KMS-11 (cell line): ENCODE measurements at regions not wholly inside any gene's neighbourhood (a gene's known extent, or its start where the extent isn't known, plus 50 kb on each side); places are given as distances from the start of the nearest gene placed in this dataset.

Experiments
- H2AFZ ChIP-seq: fragments of 200-600 bp; sonication (generic); 2 replicates; pipeline ENCODE4 v1.6.1; 2016; ENCODE audit warnings: antibody characterized with exemption, mixed run types, low read depth
- H3K27ac ChIP-seq: fragments of 200-600 bp; sonication (generic); 2 replicates; pipeline ENCODE4 v1.6.1; 2016; ENCODE audit warnings: mild to moderate bottlenecking, mixed run types
- H3K27me3 ChIP-seq: fragments of 200-600 bp; sonication (generic); 2 replicates; pipeline ENCODE4 v1.6.1; 2017; ENCODE audit warnings: mild to moderate bottlenecking, low read depth, mixed run types, moderate library complexity; ENCODE audit not compliant: insufficient read depth
- H3K36me3 ChIP-seq: fragments of 200-600 bp; sonication (generic); 2 replicates; pipeline ENCODE4 v1.6.1; 2017; ENCODE audit warnings: mild to moderate bottlenecking, mixed run types; ENCODE audit not compliant: insufficient read depth
- H3K4me1 ChIP-seq: fragments of 200-600 bp; sonication (generic); 2 replicates; pipeline ENCODE4 v1.6.1; 2016; ENCODE audit warnings: mild to moderate bottlenecking, low read depth, mixed run types; ENCODE audit not compliant: poor library complexity, severe bottlenecking
- H3K4me2 ChIP-seq: fragments of 200-600 bp; sonication (generic); 2 replicates; pipeline ENCODE4 v1.7.0; 2016; ENCODE audit warnings: mild to moderate bottlenecking, mixed run types
- H3K4me3 ChIP-seq: fragments of 200-600 bp; sonication (generic); IDR thresholded peaks from 2 replicates; pipeline ENCODE4 v1.6.1; 2017; ENCODE audit warnings: low read depth, low read length, mixed read lengths; ENCODE audit not compliant: insufficient read depth
- H3K79me2 ChIP-seq: fragments of 200-600 bp; sonication (generic); 2 replicates; pipeline ENCODE4 v1.6.1; 2016; ENCODE audit warnings: low read depth, mixed run types; ENCODE audit not compliant: insufficient read depth
- H3K9ac ChIP-seq: fragments of 200-600 bp; sonication (generic); 2 replicates; pipeline ENCODE4 v1.6.1; 2016; ENCODE audit warnings: mild to moderate bottlenecking, mixed run types
- H4K20me1 ChIP-seq: fragments of 200-600 bp; sonication (generic); 2 replicates; pipeline ENCODE4 v1.6.1; 2016; ENCODE audit warnings: mild to moderate bottlenecking, mixed run types; ENCODE audit not compliant: insufficient read depth
- TF ChIP-seq, protein P1 (sequence below): fragments of 200-600 bp; sonication (generic); conservative IDR thresholded peaks from 2 replicates; pipeline ENCODE4 v1.6.1; 2017; ENCODE audit warnings: low read depth, mild to moderate bottlenecking, antibody characterized with exemption, low read length, moderate library complexity, mixed read lengths

DNA sequence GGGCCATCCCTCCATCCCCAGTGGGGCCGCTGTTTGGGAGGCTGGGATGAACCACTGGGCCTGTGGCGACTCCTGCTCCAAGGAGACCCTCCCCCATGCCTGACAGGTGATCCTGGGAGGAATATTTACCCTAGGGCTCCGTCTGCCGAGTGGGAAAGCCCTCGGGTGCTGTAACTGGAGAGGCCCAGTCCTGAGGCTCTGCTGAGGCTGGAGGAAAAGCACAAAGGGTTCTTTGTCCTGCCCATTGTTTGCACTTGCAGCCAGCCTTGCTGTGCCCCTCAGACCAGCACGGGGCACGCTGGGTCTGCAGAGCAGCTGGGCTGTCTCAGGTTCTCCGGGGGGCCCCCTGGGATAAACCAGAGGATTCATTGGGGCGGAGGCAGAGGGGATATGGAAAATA lies 321.1 kb downstream of the MN1 start:
- Histone ChIP-seq H2AFZ (no peak overlapping the region), H3K27me3 (peaks cover 25% of the 10 kb centered on the region; the same call in 1 of the 2 replicates), H3K79me2 (no peaks in the 10 kb centered on the region), H3K36me3 (no peaks in the 10 kb centered on the region), H3K27ac (no peak overlapping the region), H4K20me1 (no peaks in the 10 kb centered on the region), H3K9ac (no peak overlapping the region), H3K4me1 (no peaks in the 10 kb centered on the region), H3K4me3 (no peak overlapping the region), H3K4me2 (no peak overlapping the region)
- TF ChIP-seq, protein P1, sequence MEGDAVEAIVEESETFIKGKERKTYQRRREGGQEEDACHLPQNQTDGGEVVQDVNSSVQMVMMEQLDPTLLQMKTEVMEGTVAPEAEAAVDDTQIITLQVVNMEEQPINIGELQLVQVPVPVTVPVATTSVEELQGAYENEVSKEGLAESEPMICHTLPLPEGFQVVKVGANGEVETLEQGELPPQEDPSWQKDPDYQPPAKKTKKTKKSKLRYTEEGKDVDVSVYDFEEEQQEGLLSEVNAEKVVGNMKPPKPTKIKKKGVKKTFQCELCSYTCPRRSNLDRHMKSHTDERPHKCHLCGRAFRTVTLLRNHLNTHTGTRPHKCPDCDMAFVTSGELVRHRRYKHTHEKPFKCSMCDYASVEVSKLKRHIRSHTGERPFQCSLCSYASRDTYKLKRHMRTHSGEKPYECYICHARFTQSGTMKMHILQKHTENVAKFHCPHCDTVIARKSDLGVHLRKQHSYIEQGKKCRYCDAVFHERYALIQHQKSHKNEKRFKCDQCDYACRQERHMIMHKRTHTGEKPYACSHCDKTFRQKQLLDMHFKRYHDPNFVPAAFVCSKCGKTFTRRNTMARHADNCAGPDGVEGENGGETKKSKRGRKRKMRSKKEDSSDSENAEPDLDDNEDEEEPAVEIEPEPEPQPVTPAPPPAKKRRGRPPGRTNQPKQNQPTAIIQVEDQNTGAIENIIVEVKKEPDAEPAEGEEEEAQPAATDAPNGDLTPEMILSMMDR, result no peak

DNA sequence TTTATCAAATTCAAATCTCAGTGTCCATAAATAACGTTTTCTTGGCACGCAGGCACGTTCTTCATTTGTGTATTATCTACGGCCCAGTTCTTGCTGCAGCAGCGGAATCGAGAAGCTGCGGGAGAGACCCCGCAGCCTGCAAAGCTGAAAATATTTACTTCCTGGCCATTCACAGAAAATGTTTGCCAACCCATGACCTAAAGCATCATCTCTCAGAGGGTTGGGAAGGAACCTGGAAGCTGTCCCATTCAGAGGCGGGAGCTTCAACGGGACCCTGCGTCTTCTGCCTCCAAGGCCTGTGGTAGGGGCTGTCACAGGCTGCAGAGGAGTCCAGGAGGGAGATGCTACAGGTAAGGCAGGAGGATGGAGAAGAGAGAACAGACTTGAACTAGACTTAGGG lies 319.2 kb downstream of the MN1 start:
- Histone ChIP-seq H3K4me2 (no peak overlapping the region), H3K4me3 (no peak overlapping the region), H3K9ac (no peak overlapping the region), H3K27ac (no peak overlapping the region), H4K20me1 (no peaks in the 10 kb centered on the region), H3K36me3 (no peaks in the 10 kb centered on the region), H3K27me3 (peaks cover 19% of the 10 kb centered on the region; the same call in 1 of the 2 replicates), H3K79me2 (no peaks in the 10 kb centered on the region), H3K4me1 (no peaks in the 10 kb centered on the region), H2AFZ (no peak overlapping the region)
- TF ChIP-seq, protein P1, result no peak

DNA sequence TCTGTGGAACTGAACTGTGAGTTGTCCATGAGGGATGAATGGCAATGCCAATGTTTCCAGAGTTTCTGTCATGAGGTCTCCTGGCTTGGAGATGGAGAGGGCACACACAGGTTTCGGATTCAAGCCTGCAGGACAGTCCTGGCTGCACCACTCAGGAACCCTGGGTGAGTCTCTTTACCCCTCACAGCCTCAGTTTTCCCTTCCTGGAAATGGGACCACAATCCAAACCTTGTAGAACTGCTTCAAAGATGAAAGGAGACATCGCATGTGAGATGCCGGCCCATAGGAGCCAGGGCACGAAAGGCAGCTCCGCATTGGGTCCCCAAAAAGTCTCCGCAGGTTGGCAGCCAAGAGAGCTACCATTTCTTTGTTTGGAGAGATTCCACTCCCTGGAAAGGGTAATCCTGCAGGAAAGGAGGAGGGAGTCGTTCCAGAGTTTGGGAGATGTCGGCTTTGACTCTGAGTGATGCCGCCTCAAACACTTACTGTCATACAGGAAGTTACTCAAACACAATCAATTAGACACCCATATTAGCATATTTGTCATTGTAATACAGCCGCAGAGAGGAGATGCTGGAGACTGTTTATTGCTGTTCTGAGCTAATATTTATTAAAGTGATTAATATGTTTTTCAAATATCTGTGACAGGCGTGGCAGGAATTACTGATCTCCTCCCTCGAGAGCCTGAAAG lies 318.3 kb downstream of the MN1 start:
- Histone ChIP-seq H3K9ac (no peak overlapping the region), H3K27ac (no peak overlapping the region), H4K20me1 (no peaks in the 10 kb centered on the region), H3K4me3 (no peak overlapping the region), H2AFZ (no peak overlapping the region), H3K4me1 (no peaks in the 10 kb centered on the region), H3K27me3 (peaks cover 19% of the 10 kb centered on the region; the same call in 1 of the 2 replicates), H3K36me3 (no peaks in the 10 kb centered on the region), H3K79me2 (no peaks in the 10 kb centered on the region), H3K4me2 (no peak overlapping the region)
- TF ChIP-seq, protein P1, result no peak

DNA sequence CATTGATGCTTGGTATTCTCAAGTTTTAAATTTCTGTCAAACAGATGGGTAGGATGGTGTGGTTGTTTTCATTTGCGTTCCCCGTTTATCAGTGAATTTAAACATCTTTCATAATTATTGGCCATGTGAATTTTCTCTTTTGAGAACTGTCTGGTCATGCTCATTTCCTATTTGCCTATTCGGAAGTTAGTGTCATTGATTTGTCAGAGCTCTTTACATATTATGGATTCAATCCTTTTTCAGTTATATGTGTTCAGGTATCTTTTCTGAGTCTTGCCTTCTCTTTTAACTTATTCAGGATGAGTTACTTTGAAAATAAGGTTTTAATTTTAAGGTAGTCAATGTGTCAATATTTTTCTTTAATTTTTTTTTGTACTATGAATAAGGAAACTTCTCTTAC lies 315.7 kb downstream of the MN1 start:
- H3K27me3 ChIP-seq, result peaks cover 11% of the 10 kb centered on the region; the same call in 1 of the 2 replicates
- H3K4me2 ChIP-seq, result no peak overlapping the region
- no peak overlapping the region for H3K27ac ChIP-seq
- TF ChIP-seq, protein P1, result no peak
- no peaks in the 10 kb centered on the region for H3K79me2 ChIP-seq
- H2AFZ ChIP-seq, result no peak overlapping the region
- no peaks in the 10 kb centered on the region for H4K20me1 ChIP-seq
- no peaks in the 10 kb centered on the region for H3K36me3 ChIP-seq
- H3K4me3 ChIP-seq, result no peak overlapping the region
- no peak overlapping the region for H3K9ac ChIP-seq
- no peaks in the 10 kb centered on the region for H3K4me1 ChIP-seq
